Fibroblast of lung (primary cell): ENCODE measurements at regions not wholly inside any gene's neighbourhood (a gene's known extent, or its start where the extent isn't known, plus 50 kb on each side); places are given as distances from the start of the nearest gene placed in this dataset.

ENCODE experiments used
- DNase-seq, 2 donors: peaks; one replicate each; pipeline versions ENCODE4 v3.0.0 to v3.0.0-alpha.2; 2010; ENCODE audit warnings: low read depth in 2 of 2
- H2AFZ ChIP-seq: 2 replicates; pipeline ENCODE4 v1.5.1; 2012; ENCODE audit warnings: low read length, control low read depth, inconsistent platforms
- H3K27ac ChIP-seq: 2 replicates; pipeline ENCODE4 v1.5.1; 2011; ENCODE audit warnings: low read length, control low read depth; ENCODE audit not compliant: insufficient read depth
- H3K27me3 ChIP-seq: 2 replicates; pipeline ENCODE4 v1.5.1; 2011; ENCODE audit warnings: mild to moderate bottlenecking, low read length; ENCODE audit not compliant: control insufficient read depth, insufficient read depth
- H3K36me3 ChIP-seq: 2 replicates; pipeline ENCODE4 v1.5.1; 2011; ENCODE audit warnings: low read length; ENCODE audit not compliant: control insufficient read depth, insufficient read depth
- H3K4me1 ChIP-seq: 2 replicates; pipeline ENCODE4 v1.5.1; 2011; ENCODE audit warnings: low read length; ENCODE audit not compliant: control insufficient read depth, insufficient read depth; ENCODE audit errors: extremely low read depth
- H3K4me2 ChIP-seq: 2 replicates; pipeline ENCODE4 v1.5.1; 2011; ENCODE audit warnings: low read length, control low read depth; ENCODE audit not compliant: insufficient read depth; ENCODE audit errors: extremely low read depth
- H3K4me3 ChIP-seq, 4 experiments: fragments of 200-600 bp in 1 of 4; sonication (generic) in 1 of 4; replicated peaks in 1 of 4; 2 replicates each; pipeline ENCODE4 v1.5.1; 2011 to 2016; ENCODE audit warnings: low read length in 4 of 4, low read depth in 3 of 4, mild to moderate bottlenecking in 3 of 4, control low read depth in 2 of 4, inconsistent platforms in 1 of 4, mixed read lengths in 1 of 4; ENCODE audit not compliant: insufficient read depth in 1 of 4; ENCODE audit errors: control extremely low read depth in 1 of 4
- H3K79me2 ChIP-seq: 2 replicates; pipeline ENCODE4 v1.5.1; 2012; ENCODE audit warnings: mild to moderate bottlenecking, low read length, inconsistent platforms; ENCODE audit not compliant: control insufficient read depth, insufficient read depth
- H3K9ac ChIP-seq: 2 replicates; pipeline ENCODE4 v1.5.1; 2011; ENCODE audit warnings: mild to moderate bottlenecking, low read length, control low read depth; ENCODE audit not compliant: insufficient read depth
- H3K9me3 ChIP-seq: 2 replicates; pipeline ENCODE4 v1.5.1; 2012; ENCODE audit warnings: low read depth, low read length; ENCODE audit not compliant: control insufficient read depth, insufficient read depth
- H4K20me1 ChIP-seq: 2 replicates; pipeline ENCODE4 v1.5.1; 2011; ENCODE audit warnings: low read length; ENCODE audit not compliant: control insufficient read depth, insufficient read depth; ENCODE audit errors: extremely low read depth
- EZH2 ChIP-seq: IDR thresholded peaks from 2 replicates; pipeline ENCODE4 v1.5.1; 2012; ENCODE audit warnings: low read length, control low read depth, mild to moderate bottlenecking; ENCODE audit errors: missing control alignments
- TF ChIP-seq, protein P1 (sequence below), 2 donors: IDR thresholded peaks in 1 of 2; conservative IDR thresholded peaks in 1 of 2; 1 replicate in 1 of 2; 2 replicates in 1 of 2; pipeline ENCODE4 v1.5.1; 2011 to 2012; ENCODE audit warnings: low read length in 2 of 2, control low read depth in 1 of 2, inconsistent platforms in 1 of 2, low read depth in 1 of 2, mild to moderate bottlenecking in 1 of 2

GRCh38 chr7:120089968-120090367, 183.0 kb upstream of the KCND2 start:
- DNase-seq, result peak in 1 of 2 donors; percentile 48
- H3K27ac ChIP-seq, result no peak overlapping the region
- H4K20me1 ChIP-seq, result no peaks in the 10 kb centered on the region

DNA sequence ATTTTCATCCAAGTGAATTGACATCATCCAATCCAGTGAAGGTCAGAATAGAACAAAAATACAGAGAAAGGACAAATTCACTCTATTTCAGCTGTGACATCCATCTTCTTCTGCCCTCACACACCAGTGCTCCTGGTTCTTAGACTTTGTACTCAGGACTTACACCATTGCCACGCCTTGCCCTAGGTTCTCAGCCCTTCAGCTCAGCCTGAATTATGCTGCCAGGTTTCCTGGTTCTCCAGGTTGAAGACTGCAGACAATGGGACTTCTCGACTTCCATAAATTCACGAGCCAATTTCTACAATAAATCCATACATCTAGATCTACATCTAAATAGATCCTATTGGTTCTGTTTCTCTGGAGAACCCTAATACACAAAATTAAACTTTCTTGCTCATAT, 181.2 kb upstream of the KCND2 start:
- Histone ChIP-seq H3K4me1 (no peaks in the 10 kb centered on the region), H3K79me2 (no peaks in the 10 kb centered on the region), H3K9me3 (no peaks in the 10 kb centered on the region), H2AFZ (no peak overlapping the region), H4K20me1 (no peaks in the 10 kb centered on the region), H3K4me3 (no peak overlapping the region), H3K36me3 (no peaks in the 10 kb centered on the region), H3K4me2 (no peak overlapping the region), H3K27me3 (no peaks in the 10 kb centered on the region), H3K27ac (no peak overlapping the region), H3K9ac (no peak overlapping the region)
- DNase-seq, result no peak
- TF ChIP-seq, protein P1, sequence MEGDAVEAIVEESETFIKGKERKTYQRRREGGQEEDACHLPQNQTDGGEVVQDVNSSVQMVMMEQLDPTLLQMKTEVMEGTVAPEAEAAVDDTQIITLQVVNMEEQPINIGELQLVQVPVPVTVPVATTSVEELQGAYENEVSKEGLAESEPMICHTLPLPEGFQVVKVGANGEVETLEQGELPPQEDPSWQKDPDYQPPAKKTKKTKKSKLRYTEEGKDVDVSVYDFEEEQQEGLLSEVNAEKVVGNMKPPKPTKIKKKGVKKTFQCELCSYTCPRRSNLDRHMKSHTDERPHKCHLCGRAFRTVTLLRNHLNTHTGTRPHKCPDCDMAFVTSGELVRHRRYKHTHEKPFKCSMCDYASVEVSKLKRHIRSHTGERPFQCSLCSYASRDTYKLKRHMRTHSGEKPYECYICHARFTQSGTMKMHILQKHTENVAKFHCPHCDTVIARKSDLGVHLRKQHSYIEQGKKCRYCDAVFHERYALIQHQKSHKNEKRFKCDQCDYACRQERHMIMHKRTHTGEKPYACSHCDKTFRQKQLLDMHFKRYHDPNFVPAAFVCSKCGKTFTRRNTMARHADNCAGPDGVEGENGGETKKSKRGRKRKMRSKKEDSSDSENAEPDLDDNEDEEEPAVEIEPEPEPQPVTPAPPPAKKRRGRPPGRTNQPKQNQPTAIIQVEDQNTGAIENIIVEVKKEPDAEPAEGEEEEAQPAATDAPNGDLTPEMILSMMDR (conservative IDR thresholded peaks at IDR 0.05 in 1 of 2, IDR thresholded peaks at IDR 0.05 in 1 of 2; ENCODE audit: low read depth in 1 of 2, low read length in 2 of 2), result no peak
- no peak for TF ChIP-seq EZH2

More at GRCh38 chr7:120089968-120090367, 183.0 kb upstream of the KCND2 start:
- H3K79me2 ChIP-seq, result no peaks in the 10 kb centered on the region
- H3K36me3 ChIP-seq, result no peaks in the 10 kb centered on the region
- no peak overlapping the region for H2AFZ ChIP-seq
- no peaks in the 10 kb centered on the region for H3K4me1 ChIP-seq
- no peaks in the 10 kb centered on the region for H3K27me3 ChIP-seq
- no peak overlapping the region for H3K9ac ChIP-seq
- no peak overlapping the region for H3K4me3 ChIP-seq
- H3K4me2 ChIP-seq, result no peak overlapping the region
- TF ChIP-seq, protein P1 (conservative IDR thresholded peaks at IDR 0.05 in 1 of 2, IDR thresholded peaks at IDR 0.05 in 1 of 2; ENCODE audit: low read depth in 1 of 2, low read length in 2 of 2), result peak; percentile 19 to 26
- TF ChIP-seq EZH2, result no peak
- no peaks in the 10 kb centered on the region for H3K9me3 ChIP-seq

DNA sequence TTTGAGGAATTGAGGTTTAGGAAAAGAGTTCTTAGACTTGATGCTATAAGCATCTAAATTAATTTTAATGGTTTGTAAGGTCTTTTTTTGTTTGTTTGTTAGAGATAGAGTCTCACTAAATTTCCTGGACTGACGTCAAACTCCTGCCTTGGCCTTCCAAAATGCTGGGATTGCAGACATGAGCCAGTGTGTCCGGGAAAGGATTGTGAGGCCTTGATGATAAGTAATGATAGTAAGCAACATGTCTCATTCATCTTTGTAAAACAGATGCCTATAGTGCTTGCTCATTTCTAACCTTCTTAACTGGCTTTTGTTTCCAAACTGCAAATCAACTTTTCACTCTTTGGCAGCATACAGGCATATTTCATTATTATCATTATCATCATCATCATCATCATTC, 176.0 kb upstream of the KCND2 start:
- H3K9me3 ChIP-seq, result no peaks in the 10 kb centered on the region
- H4K20me1 ChIP-seq, result no peaks in the 10 kb centered on the region
- no peak overlapping the region for H3K27ac ChIP-seq
- no peak for TF ChIP-seq EZH2
- TF ChIP-seq, protein P1 (conservative IDR thresholded peaks at IDR 0.05 in 1 of 2, IDR thresholded peaks at IDR 0.05 in 1 of 2; ENCODE audit: low read depth in 1 of 2, low read length in 2 of 2), result no peak
- no peaks in the 10 kb centered on the region for H3K4me1 ChIP-seq
- no peaks in the 10 kb centered on the region for H3K36me3 ChIP-seq
- H3K4me3 ChIP-seq, result no peak overlapping the region
- H3K79me2 ChIP-seq, result no peaks in the 10 kb centered on the region
- H3K4me2 ChIP-seq, result no peak overlapping the region
- H3K9ac ChIP-seq, result no peak overlapping the region
- DNase-seq, result no peak
- H2AFZ ChIP-seq, result no peak overlapping the region
- no peaks in the 10 kb centered on the region for H3K27me3 ChIP-seq
